ENCODE measurements at regions not wholly inside any gene's neighbourhood (a gene's known extent, or its start where the extent isn't known, plus 50 kb on each side); places are given as distances from the start of the nearest gene placed in this dataset.

DNA sequence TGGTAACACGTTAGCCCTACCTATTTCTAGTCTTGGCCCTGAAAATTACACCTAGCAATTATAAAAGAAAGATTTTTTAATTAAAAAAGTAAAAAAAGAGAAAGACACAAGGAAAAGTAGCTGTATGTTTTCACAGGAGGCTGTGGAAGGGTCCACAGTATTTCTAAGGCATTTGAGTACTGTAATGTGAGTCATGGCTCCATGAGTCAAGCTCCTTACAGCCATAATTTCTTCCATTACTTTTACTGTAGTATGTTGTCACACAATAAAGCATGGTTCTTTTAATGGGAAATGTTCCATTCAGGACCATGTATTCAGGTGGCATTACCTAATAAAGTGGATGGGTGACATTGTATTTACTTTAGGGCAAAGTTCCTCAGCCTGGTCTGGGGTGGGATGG is 113.4 kb downstream of the GPR37 start (continued):
- TF ChIP-seq, protein P1, sequence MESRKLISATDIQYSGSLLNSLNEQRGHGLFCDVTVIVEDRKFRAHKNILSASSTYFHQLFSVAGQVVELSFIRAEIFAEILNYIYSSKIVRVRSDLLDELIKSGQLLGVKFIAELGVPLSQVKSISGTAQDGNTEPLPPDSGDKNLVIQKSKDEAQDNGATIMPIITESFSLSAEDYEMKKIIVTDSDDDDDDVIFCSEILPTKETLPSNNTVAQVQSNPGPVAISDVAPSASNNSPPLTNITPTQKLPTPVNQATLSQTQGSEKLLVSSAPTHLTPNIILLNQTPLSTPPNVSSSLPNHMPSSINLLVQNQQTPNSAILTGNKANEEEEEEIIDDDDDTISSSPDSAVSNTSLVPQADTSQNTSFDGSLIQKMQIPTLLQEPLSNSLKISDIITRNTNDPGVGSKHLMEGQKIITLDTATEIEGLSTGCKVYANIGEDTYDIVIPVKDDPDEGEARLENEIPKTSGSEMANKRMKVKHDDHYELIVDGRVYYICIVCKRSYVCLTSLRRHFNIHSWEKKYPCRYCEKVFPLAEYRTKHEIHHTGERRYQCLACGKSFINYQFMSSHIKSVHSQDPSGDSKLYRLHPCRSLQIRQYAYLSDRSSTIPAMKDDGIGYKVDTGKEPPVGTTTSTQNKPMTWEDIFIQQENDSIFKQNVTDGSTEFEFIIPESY (IDR thresholded peaks at IDR 0.05; ENCODE audit: borderline replicate concordance, low read depth) = no peak

DNA sequence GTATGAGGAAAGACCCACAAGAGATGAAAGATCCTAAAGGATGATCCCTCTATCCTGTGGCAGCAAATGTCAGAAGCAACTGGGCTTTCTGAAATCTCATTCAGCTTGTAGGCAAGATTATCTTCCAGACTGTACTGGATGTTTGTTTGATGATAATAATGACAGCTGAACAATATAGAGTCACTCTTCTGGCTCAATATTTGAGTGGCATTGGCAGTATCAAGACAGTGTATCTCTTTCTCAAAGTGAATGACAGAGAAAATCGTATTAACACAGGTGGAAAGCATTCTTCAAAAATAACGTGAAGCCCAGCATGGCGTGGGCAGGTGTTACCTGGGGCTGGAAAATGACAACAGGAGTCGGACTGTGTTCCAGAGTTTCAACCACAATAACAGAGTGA is 114.5 kb downstream of the GPR37 start:
- CTCF ChIA-PET = no interaction called here
- H3K27me3 ChIP-seq (ENCODE audit: insufficient read depth) = no peaks in the 10 kb centered on the region
- H4K20me1 ChIP-seq (ENCODE audit: insufficient read depth) = no peaks in the 10 kb centered on the region
- H3F3A ChIP-seq (replicated peaks; ENCODE audit: insufficient read depth) = no peaks in the 10 kb centered on the region
- no peaks in the 10 kb centered on the region for H3K9me2 ChIP-seq
- H3K4me1 ChIP-seq (ENCODE audit: control insufficient read depth in 1 of 2, insufficient read depth in 2 of 2, low read depth in 1 of 2, low read length in 1 of 2) = no peaks in the 10 kb centered on the region
- TF ChIP-seq, protein P2, sequence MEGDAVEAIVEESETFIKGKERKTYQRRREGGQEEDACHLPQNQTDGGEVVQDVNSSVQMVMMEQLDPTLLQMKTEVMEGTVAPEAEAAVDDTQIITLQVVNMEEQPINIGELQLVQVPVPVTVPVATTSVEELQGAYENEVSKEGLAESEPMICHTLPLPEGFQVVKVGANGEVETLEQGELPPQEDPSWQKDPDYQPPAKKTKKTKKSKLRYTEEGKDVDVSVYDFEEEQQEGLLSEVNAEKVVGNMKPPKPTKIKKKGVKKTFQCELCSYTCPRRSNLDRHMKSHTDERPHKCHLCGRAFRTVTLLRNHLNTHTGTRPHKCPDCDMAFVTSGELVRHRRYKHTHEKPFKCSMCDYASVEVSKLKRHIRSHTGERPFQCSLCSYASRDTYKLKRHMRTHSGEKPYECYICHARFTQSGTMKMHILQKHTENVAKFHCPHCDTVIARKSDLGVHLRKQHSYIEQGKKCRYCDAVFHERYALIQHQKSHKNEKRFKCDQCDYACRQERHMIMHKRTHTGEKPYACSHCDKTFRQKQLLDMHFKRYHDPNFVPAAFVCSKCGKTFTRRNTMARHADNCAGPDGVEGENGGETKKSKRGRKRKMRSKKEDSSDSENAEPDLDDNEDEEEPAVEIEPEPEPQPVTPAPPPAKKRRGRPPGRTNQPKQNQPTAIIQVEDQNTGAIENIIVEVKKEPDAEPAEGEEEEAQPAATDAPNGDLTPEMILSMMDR (IDR thresholded peaks at IDR 0.05) = no peak
- TF ChIP-seq TAF1 (IDR thresholded peaks at IDR 0.05; ENCODE audit: borderline replicate concordance, low read depth, low read length) (no peak), RXRA (IDR thresholded peaks at IDR 0.05; ENCODE audit: borderline replicate concordance, low read depth) (no peak), TEAD4 (IDR thresholded peaks at IDR 0.05; ENCODE audit: borderline replicate concordance, insufficient read depth) (no peak), TCF12 (IDR thresholded peaks at IDR 0.05) (no peak), FOXM1 (IDR thresholded peaks at IDR 0.05; ENCODE audit: low read depth) (no peak), CHD2 (IDR thresholded peaks at IDR 0.05; ENCODE audit: low read length, partially characterized antibody) (no peak), RFX5 (IDR thresholded peaks at IDR 0.05; ENCODE audit: low read length) (no peak), EP300 (IDR thresholded peaks at IDR 0.05; ENCODE audit: borderline replicate concordance in 1 of 2, low read depth in 1 of 2, low read length in 1 of 2) (no peak)
- TF ChIP-seq, protein P3, sequence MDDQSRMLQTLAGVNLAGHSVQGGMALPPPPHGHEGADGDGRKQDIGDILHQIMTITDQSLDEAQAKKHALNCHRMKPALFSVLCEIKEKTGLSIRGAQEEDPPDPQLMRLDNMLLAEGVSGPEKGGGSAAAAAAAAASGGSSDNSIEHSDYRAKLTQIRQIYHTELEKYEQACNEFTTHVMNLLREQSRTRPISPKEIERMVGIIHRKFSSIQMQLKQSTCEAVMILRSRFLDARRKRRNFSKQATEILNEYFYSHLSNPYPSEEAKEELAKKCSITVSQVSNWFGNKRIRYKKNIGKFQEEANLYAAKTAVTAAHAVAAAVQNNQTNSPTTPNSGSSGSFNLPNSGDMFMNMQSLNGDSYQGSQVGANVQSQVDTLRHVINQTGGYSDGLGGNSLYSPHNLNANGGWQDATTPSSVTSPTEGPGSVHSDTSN (IDR thresholded peaks at IDR 0.05) = no peak
- no peak for DNase-seq
- WGBS (ENCODE audit: low lambda C conversion rate) = 45% methylated on average over 4 of the region's 4 CpGs
- no peak overlapping the region for H3K4me2 ChIP-seq
- H2AFZ ChIP-seq (ENCODE audit: low read depth) = no peak overlapping the region
- no peaks in the 10 kb centered on the region for H3K36me3 ChIP-seq (replicated peaks in 1 of 2; ENCODE audit: control insufficient read depth in 1 of 2, insufficient read depth in 2 of 2, low read length in 1 of 2)
- no peak overlapping the region for H3K27ac ChIP-seq (ENCODE audit: low read depth in 2 of 2, low read length in 1 of 2)
- H3K9ac ChIP-seq = no peak overlapping the region
- POLR2A ChIA-PET = no interaction called here
- no peak overlapping the region for H3K4me3 ChIP-seq (ENCODE audit: low read depth in 2 of 2, low read length in 1 of 2)
- H3K9me3 ChIP-seq = no peaks in the 10 kb centered on the region
- H3K79me2 ChIP-seq (ENCODE audit: insufficient read depth) = no peaks in the 10 kb centered on the region

Data from SK-N-SH (cell line).